ENCODE measurements at regions not wholly inside any gene's neighbourhood (a gene's known extent, or its start where the extent isn't known, plus 50 kb on each side); places are given as distances from the start of the nearest gene placed in this dataset.

DNA sequence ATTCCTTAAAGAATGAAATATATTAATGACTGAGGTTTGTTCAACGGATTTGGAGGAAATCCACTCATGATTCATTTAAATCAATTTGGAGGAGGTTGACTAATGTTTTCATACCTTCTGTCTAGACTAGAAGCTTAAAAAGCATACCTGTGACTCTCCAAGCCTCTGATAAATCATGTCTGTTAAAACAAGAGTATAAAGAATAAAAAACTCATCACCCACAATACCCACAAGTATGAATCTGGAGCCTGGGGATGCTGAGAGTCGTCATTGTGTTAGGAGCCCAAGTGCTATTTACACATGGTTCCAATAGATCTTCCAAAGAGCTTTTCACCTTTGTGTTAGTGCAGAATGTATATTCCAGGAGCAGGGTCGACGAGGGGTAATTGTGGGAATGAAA lies 86.8 kb upstream of the ADAMTS20 start:
- intact Hi-C loops (cut with micrococcal nuclease; ENCODE audit: unreplicated experiment): no loop called here
- POLR2A ChIA-PET: no interaction called here
- TF ChIP-seq, protein P1, sequence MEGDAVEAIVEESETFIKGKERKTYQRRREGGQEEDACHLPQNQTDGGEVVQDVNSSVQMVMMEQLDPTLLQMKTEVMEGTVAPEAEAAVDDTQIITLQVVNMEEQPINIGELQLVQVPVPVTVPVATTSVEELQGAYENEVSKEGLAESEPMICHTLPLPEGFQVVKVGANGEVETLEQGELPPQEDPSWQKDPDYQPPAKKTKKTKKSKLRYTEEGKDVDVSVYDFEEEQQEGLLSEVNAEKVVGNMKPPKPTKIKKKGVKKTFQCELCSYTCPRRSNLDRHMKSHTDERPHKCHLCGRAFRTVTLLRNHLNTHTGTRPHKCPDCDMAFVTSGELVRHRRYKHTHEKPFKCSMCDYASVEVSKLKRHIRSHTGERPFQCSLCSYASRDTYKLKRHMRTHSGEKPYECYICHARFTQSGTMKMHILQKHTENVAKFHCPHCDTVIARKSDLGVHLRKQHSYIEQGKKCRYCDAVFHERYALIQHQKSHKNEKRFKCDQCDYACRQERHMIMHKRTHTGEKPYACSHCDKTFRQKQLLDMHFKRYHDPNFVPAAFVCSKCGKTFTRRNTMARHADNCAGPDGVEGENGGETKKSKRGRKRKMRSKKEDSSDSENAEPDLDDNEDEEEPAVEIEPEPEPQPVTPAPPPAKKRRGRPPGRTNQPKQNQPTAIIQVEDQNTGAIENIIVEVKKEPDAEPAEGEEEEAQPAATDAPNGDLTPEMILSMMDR (conservative IDR thresholded peaks at IDR 0.05; ENCODE audit: low read length): no peak
- TF ChIP-seq EZH2phosphoT487 (IDR thresholded peaks at IDR 0.05; ENCODE audit: borderline replicate concordance, low read depth, low read length): no peak

DNA sequence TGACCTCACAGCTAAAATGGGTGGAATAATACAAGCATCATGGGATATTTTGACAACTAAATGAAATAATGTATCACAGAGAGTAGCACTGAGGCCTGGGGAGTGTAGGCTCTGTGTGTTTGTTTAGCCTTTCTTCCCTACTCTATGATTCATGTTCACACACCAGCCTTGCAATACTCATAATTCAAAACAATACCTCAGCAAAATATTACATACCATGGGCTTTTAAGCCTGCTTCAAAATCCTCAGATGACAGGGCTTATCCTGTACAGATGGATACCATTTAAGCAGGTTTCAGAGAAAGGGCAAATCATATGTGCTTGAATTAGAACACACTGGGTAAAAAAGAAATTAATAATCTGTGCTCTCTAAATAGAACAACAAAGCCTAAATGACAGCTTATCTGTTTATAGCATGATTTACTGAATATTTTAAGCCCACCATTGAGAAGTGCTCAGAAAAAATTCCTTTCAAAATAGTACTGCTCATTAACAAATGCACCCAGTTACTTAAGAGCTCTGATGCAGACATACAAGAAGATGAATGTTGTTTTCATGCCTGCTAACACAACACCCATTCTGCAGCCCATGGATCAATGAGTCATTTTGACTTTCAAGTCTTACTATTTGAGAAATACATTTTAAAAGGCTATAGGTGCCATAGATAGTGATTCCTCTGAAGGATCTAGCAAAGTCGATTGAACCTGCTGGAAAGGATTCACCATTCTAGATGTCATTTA lies 84.9 kb upstream of the ADAMTS20 start:
- CTCF ChIA-PET (ENCODE audit: unreplicated experiment): no interaction called here
- Histone ChIP-seq H4K20me1 (ENCODE audit: insufficient read depth, low read length) (no peaks in the 10 kb centered on the region), H3K36me3 (ENCODE audit: insufficient read depth, low read length) (no peaks in the 10 kb centered on the region), H2AFZ (ENCODE audit: low read length) (no peak overlapping the region), H3K4me3 (ENCODE audit: low read depth, low read length, poor library complexity, severe bottlenecking) (no peak overlapping the region), H3K4me2 (ENCODE audit: low read length) (no peak overlapping the region), H3K79me2 (ENCODE audit: insufficient read depth, low read depth, low read length) (no peaks in the 10 kb centered on the region), H3K9me3 (ENCODE audit: low read length) (no peaks in the 10 kb centered on the region), H3K27ac (ENCODE audit: low read depth, low read length, poor library complexity, severe bottlenecking) (no peak overlapping the region), H3K9me2 (ENCODE audit: insufficient read depth, low read length) (no peaks in the 10 kb centered on the region), H3K4me1 (ENCODE audit: insufficient read depth, low read length, poor library complexity, severe bottlenecking) (no peaks in the 10 kb centered on the region)
- BruUV-seq (replicated peaks): no TSS peak
- intact Hi-C loops (cut with micrococcal nuclease; ENCODE audit: unreplicated experiment): no loop called here
- TF ChIP-seq, protein P1 (conservative IDR thresholded peaks at IDR 0.05; ENCODE audit: low read length): no peak
- TF ChIP-seq EZH2phosphoT487 (IDR thresholded peaks at IDR 0.05; ENCODE audit: borderline replicate concordance, low read depth, low read length): no peak
- no peak for DNase-seq (ENCODE audit: low spot score)
- POLR2A ChIA-PET: no interaction called here

More for the DNA sequence above, 86.8 kb upstream of the ADAMTS20 start:
- CTCF ChIA-PET (ENCODE audit: unreplicated experiment): no interaction called here
- Histone ChIP-seq H3K27ac (ENCODE audit: low read depth, low read length, poor library complexity, severe bottlenecking) (no peak overlapping the region), H3K4me3 (ENCODE audit: low read depth, low read length, poor library complexity, severe bottlenecking) (no peak overlapping the region), H3K9me3 (ENCODE audit: low read length) (no peaks in the 10 kb centered on the region), H2AFZ (ENCODE audit: low read length) (no peak overlapping the region), H3K4me1 (ENCODE audit: insufficient read depth, low read length, poor library complexity, severe bottlenecking) (no peaks in the 10 kb centered on the region), H3K36me3 (ENCODE audit: insufficient read depth, low read length) (no peaks in the 10 kb centered on the region), H3K79me2 (ENCODE audit: insufficient read depth, low read depth, low read length) (no peaks in the 10 kb centered on the region), H3K4me2 (ENCODE audit: low read length) (no peak overlapping the region), H4K20me1 (ENCODE audit: insufficient read depth, low read length) (no peaks in the 10 kb centered on the region), H3K9me2 (ENCODE audit: insufficient read depth, low read length) (no peaks in the 10 kb centered on the region)
- no TSS peak for BruUV-seq (replicated peaks)
- no peak for DNase-seq (ENCODE audit: low spot score)

DNA sequence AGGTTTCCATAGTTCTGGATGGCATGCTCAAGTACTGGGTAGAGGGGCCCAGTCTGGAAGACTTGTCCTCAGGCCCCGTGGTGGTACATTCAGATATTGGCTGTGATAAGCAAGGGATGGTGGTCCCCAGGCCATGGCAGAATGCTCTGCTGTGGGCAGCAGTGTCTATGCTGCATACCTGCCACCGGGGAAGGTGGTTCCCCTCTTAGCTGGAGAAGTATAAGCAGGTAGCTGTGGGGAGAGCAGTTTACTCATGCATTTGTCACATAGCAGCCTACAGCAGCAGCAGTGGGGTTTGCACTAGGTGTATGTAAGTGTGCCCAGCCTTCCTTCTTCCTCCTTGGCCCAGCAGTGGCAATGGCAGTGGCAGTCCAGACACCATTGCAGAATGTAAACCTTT lies 69.3 kb upstream of the ADAMTS20 start:
- ChIA-PET CTCF (ENCODE audit: unreplicated experiment) (no interaction called here), POLR2A (interaction anchor here (0.6 kb wide), 1 partner anchor 1014 kb away, joined by 3 read pairs; no protein-coding TSS in a partner anchor)
- intact Hi-C loops (cut with micrococcal nuclease; ENCODE audit: unreplicated experiment): no loop called here
- Histone ChIP-seq H3K4me2 (ENCODE audit: low read length) (no peak overlapping the region), H3K4me1 (ENCODE audit: insufficient read depth, low read length, poor library complexity, severe bottlenecking) (no peaks in the 10 kb centered on the region), H3K9me2 (ENCODE audit: insufficient read depth, low read length) (no peaks in the 10 kb centered on the region), H3K36me3 (ENCODE audit: insufficient read depth, low read length) (no peaks in the 10 kb centered on the region), H3K9me3 (ENCODE audit: low read length) (no peaks in the 10 kb centered on the region), H4K20me1 (ENCODE audit: insufficient read depth, low read length) (no peaks in the 10 kb centered on the region), H3K4me3 (ENCODE audit: low read depth, low read length, poor library complexity, severe bottlenecking) (no peak overlapping the region), H2AFZ (ENCODE audit: low read length) (no peak overlapping the region), H3K27ac (ENCODE audit: low read depth, low read length, poor library complexity, severe bottlenecking) (no peak overlapping the region), H3K79me2 (ENCODE audit: insufficient read depth, low read depth, low read length) (no peaks in the 10 kb centered on the region)
- BruUV-seq (replicated peaks): no TSS peak
- DNase-seq (ENCODE audit: low spot score): no peak
- TF ChIP-seq EZH2phosphoT487 (IDR thresholded peaks at IDR 0.05; ENCODE audit: borderline replicate concordance, low read depth, low read length): no peak
- TF ChIP-seq, protein P1 (conservative IDR thresholded peaks at IDR 0.05; ENCODE audit: low read length): no peak
